HG03066 (cell line): ENCODE measurements at regions not wholly inside any gene's neighbourhood (a gene's known extent, or its start where the extent isn't known, plus 50 kb on each side); places are given as distances from the start of the nearest gene placed in this dataset.
"Not testable (repeated sequence)": the region's sequence is repeated elsewhere in the genome, so short reads cannot be mapped to it uniquely, and the experiment has no call there.

Experiments used
- ATAC-seq: cut with Tn5 transposase; IDR thresholded peaks from one replicate; pipeline ENCODE4 v1.9.1; 2021; ENCODE audit warnings: low read depth; ENCODE audit not compliant: unreplicated experiment

DNA sequence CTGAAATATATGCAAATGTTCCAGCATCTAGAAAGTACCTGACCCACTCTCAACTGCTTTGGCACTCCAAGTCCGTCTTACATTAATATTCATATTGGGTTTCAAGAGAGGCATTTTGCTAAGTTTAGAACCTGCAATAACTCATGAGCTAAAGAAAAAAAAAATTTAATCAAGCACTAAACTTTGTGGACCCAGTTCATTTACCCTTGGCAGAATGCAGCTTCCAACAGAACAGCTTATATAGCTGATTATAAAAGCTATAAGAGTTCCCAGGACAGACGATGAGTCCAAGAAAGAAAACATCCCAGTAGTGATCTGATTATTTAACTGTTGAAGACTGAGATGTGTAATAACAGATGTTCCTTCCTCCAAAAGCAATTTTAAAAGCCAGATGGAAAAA, 592.0 kb downstream of the KCNH5 start:
- ATAC-seq, result no peak

DNA sequence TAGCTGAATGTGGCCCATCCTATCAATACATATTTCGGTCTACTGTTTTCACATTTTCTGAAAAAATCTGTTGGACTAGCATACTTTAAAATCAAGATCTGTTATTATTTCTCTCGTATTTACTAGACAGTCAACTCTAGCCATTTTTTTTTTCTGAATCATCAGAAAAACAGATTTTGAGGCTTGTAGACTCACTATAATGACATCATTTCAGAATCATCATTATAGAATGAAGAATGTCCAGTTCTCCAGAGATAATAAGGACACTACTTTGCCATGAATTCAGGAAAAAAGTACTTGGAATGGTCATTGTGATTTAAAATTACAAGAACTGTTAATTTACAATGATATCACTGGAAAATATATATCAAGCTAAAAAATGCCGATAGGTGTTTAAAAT, 589.8 kb downstream of the KCNH5 start:
- no peak for ATAC-seq

DNA sequence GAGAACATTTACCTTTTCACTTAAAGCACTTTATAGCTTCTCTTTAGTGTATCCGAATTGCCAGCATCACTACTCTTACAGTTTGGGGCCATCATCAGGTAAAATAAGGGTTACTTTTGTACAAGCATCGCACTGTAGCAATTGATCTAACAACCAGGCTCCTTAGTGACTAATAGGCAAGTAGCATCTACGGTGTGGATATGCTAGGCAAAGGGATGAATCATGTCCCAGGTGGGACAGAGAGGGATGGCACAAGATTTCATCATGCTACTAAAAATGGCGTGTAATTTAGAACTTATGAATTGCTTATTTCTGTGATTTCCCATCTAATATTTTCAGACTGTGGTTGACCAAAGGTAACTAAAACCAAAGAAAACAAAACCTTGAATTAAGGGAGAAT, 582.3 kb downstream of the KCNH5 start:
- ATAC-seq, result no peak

DNA sequence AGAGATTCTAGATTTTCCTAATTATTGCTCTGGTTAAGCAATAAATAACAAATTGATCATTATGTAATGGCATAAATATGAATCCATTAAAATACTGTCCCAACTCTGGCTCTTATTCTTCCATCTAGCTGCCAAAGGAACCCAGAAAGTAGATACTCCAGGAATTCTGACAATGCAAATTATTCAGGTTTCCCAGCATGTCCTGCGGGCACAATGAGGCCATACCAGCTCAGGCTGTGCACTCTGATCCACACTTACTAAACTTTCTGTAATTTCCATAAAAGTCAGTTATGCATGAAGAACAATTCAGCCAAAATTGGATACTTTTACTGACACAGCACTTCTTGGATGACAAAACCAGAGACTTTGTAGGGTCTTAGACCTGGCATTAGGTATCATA, 576.3 kb downstream of the KCNH5 start:
- no peak for ATAC-seq

DNA sequence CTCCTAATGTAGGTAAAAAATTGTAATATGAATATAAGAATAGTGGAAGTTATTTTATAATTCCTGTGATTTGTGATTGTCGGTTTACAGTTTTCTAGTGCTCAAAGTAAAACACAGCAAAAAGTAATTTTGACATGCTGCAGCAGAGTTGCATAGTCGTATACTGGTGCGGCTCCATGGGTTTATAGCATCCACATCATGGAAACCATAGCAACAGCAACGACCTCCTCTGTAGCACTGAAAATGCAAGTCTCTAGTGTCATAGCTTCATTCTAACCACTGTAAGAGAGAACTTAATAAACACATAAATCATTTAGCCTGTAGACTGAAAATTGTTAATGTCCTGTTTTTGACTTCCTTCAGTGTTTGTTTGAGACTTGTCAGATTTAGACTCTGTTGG, 574.3 kb downstream of the KCNH5 start:
- no peak for ATAC-seq

DNA sequence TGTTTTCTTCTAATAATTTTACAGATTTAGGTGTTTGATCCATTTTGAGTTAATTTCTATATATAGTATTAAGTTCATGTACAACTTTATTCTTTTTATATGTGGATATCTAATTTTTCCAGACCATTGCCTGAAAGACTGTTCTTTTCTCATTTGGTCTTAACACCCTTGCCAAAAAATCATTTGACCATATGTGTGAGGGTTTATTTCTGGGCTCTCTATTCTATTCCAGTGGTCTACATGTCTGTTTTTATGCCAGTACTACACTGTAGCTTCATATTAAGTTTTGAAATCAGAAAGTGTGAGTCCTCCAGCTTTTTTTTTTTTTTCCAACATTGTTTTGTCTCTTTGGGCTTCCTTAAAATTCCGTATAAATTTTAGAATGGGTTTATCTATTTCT, 554.1 kb downstream of the KCNH5 start:
- ATAC-seq, result no peak

DNA sequence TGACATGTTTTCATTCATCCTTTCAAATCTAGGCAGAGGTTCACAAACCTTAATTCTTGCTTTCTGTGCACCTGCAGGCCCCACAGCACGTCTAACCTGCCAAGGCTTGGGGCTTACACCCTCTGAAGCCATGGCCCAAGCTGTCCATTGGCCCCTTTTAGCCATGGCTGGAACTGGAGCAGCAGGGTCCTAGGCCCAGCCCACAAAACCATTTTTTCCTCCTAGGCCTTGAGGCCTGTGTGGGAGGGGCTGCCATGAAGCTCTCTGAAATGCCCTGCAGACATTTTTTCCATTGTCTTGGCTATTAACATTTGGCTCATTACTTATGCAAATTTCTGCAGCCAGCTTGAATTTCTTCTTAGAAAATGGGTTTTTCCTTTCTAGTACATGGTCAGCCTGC, 547.5 kb downstream of the KCNH5 start:
- no peak for ATAC-seq

DNA sequence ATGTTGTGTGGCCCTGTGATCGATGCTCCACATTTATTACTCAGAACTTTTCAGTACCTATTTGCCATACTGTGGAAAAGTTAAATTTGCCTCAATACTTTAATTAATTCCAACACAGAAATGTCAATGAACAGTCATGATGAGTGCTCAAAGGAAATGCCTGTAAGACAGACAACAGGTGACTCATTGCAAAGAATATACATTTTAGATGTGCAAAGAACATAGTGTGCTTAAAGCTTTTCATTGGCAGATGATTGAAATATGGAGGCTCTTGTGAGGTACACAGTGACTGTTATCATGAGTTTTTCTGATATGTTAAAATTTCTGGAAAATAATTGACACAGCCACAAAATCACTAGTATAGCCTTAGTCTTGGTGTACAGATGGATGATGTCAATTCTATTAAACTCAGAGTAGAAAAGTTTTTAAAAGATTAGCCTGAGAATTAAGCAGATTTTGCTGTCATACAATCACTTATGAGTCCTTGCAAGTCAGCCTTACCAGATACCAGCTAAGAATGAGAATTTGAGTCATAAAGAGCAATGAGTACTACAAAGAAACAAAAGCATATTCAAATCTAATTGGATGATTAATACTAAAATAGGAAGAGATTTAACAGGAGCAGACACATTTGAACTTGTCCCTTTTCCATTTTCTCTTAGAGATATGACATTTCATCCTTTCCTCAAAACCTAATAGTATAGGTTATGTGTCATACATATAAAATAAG, 544.1 kb downstream of the KCNH5 start:
- ATAC-seq, result no peak

DNA sequence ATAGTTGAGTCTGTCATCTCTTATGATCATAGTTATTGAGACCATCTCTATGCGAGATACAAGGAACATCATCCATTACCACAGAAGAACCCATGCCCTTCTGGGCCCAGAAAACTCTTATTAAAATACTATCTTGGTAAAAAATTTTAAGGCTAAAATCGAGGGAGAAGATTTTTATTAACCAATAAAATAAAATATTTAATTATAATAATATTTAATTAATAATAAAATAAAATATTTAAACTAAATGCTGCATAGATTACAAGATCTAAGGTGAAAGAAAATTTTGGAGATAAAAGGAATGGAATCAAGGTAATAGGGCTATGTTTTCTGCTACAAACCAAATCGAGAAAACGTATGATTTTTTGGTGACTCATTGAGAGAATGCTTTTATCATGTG, 540.2 kb downstream of the KCNH5 start:
- ATAC-seq, result no peak

DNA sequence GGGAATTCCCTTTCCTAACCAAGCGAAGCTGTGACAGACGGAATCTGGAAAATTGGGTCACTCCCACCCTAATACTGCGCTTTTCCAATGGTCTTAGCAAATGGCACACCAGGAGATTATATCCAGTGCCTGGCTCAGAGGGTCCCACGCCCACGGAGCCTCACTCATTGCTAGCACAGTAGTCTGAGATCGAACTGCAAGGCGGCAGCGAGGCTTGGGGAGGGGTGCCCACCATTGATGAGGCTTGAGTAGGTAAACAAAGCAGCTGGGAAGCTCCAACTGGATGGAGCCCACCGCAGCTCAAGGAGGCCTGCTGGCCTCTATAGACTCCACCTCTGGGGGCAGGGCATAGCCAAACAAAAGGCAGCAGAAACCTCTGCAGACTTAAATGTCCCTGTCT, 523.9 kb downstream of the KCNH5 start:
- ATAC-seq, result not testable (repeated sequence)

DNA sequence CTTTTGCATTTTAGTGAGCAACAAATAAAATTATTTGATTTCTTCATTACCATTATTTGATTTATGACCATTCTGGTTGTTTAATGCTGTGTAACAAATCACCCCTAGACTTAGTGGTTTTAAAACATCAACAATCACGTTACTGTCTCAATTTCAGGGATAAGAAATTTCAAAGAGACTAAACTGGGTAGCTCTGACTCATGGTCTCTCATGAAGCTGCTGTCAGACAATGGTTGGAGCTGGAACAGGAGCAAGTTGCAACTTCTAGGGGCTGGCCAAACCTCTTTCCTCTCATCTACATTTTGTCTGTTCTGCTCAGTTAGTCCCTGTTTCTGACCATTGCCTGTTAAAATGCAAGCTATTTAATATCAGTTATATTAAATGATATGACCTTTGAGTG, 517.0 kb downstream of the KCNH5 start:
- ATAC-seq, result no peak

DNA sequence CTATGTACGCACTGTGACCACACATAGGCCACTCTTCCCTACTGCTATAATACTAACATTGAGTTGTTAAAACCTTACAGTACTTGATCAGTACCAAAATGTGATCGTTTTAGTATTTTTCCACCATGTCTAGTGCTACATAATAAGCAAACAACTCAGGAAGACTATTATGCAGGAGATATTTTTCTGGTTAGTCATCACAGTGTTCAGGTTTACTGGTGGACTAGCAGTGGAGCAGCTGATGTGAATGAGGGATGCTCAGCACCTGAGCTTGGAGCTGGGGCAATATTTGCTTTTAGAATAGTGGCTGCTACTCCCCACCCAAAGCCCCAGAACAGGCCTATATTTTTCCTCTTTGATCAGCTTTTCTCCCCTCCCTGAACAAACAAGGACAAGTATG, 513.1 kb downstream of the KCNH5 start:
- no peak for ATAC-seq

DNA sequence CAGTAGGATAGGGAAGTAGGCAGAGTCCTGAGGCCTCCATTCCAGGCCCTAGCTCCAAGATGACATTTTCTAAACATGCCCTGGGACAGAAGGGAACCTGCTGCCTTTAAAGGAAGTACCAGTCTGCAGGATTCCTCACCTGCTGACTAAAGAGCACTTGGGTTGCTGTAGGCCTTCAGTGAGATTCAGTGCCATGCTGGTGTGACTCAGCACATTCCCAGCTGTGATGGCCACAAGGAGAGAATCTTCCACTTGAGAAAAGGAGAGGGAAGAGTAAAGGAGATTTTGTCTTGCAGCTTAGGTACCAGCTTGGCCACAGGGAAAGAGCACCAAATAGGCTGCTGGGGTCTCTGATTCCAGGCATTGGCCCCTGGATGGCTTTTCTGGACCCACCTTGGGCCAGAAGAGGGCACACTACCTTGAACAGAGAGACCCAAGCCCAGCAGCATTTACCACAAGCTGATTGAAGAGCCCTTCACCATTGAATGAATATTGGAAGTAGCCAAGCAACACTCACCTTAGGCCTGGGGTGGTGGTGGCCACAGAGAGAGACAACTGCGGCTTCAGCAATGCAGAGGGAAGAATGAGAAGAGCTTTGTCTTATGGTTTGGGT, 498.3 kb downstream of the KCNH5 start:
- ATAC-seq, result no peak

DNA sequence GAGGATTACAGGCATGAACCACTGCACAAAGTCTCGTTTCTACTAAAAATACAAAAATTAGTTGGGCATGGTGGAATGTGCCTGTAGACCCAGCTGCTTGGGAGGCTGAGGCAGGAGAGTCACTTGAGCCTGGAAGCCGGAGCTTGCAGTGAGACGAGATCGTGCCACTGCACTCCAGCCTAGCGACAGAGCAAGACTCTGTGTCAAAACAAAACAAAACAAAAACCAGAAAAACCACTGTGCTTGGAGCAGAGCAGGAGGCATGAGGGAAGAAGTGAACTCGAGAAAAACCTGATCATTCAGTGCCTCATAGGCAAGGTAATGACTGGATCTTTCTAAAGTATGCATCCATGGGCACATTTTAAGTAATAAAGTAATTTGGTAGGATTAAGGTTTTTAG, 487.8 kb downstream of the KCNH5 start:
- no peak for ATAC-seq

DNA sequence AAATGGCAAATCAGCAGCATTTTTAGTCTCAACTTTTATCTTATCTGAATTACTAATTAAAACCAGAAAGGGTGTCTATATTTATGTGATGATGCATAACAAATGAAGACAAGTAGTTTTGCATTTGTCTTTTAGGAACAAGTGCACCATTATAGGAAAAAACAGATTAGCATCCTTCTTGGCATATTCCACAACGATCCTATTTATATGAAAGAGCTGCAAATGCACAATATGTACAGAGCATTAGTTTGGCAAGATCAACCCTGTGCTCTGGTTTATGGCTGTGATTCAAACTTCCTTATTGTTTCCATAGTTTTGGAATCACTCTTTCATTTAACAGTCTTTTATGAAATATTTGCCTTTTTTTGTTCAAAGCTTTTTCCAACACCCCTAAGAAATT, 486.8 kb downstream of the KCNH5 start:
- ATAC-seq, result no peak

DNA sequence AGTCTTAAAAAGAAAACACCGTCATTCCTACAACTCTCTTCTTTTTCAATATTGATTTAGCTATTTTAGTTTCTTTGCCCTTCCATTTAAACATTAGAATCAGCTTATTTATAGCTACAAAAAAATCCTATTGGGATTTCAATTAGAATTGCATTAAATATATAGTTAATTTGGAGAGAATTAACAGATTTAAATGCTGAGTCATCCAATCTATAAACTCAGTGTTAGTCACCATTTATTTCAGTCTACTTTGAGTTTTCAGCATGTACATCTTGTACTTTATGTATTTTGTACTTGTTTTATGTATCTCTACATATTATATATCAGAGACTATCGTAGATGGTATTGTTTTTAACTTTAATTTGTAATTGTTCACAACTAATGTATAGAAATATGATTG, 460.0 kb downstream of the KCNH5 start:
- ATAC-seq, result no peak

DNA sequence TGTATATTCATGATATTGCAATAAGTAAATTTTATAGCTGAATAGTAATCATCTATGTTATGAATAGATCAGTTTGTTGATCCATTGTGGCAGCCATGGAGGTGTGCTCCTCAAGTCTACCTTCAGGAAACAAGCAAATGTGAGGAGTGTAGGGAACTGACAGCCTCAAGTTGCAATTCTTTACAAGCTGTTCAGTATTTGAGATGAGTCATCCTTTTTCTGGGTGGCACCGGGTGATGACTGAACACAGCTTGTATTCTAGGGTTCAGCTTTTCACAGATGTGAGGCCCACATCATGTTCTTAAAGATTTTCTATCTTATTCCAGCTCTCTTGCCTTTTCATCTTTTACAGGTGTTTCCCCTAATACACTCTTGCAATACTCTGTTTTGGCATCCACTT, 452.4 kb downstream of the KCNH5 start:
- ATAC-seq, result no peak

DNA sequence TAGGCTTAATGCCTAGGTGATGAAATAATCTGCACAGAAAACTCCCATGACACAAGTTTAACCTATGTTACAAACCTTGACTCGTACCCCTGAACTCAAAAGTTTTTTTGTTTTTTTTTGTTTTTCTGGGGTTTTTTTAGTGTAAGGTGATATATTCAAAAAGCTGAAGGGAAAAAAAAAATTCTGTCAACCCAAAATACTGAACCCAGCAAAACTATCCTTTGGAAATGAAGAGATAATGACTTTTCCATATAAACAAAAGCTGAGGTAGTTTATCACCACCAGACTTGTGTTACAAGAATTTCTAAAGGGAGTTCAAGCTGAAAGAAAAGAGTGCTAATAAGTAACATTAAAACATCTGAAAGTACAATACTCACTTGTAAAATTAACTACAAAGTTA, 448.1 kb downstream of the KCNH5 start:
- no peak for ATAC-seq

DNA sequence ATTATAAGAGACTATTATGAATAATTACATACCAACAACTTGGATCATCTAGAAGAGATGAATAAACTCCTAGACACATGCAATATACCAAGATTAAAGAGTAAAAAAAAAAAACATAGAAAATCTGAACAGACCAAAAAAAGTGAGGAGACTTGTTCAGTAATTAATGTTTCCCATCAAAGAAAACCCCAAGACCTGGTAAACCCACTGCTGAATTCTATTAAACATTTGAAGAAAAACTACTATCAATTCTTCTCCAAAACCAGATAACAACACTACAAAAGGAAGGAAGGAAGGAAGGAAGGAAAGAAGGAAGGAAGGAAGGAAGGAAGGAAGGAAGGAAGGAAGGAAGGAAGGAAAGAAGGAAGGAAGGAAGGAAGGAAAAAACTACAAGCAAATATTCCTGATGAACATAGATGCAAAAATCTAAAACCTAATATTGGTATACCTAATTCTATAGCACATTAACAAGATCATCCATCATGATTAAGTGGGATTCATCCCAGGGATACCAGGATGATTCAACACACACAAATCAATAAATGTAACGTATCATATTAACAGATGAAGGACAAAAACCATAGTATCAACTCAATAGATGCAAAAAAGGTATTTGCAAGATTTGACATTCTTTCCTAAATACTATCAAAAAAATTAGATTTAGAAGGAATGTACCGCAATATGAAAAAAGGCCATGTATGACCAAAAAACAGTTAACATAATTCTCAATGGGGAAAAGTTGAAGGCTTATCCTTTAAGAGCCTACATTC, 445.5 kb downstream of the KCNH5 start:
- no peak for ATAC-seq

DNA sequence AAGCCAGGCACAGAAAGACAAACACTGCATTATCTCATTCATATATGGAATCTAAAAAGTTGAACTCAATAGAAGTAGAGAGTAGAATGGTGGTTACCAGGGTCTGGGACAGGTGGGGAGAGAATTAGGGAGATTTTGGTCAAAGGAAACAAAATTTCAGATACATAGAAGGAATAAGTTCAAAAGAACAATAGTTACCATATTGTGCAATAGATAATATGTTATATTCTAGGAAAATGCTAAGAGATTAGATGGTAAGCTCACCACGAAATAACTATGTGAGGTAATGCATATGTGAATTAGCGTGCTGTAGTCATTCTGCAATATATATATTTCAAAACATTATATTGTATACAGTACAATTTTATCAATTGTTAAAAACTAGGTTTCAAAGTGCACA, 442.5 kb downstream of the KCNH5 start:
- ATAC-seq, result no peak

DNA sequence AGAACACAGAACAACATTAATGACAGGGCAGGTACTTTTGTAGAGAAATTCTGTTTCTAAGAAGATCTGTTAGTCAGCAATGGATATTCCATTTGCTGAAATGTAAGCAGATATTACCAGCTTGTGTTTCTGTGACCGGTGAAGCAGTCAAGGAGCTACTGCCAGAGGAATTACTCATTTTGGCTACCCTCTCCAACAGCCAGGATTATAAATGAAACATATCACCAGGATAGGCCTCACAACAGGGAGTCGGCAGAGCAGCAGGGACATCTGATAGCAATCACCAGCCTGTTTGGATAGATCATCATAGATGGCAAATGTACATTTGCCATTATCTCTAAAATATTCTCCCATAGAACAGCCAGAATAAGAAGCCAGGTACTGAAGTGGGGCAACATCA, 440.7 kb downstream of the KCNH5 start:
- ATAC-seq, result no peak

DNA sequence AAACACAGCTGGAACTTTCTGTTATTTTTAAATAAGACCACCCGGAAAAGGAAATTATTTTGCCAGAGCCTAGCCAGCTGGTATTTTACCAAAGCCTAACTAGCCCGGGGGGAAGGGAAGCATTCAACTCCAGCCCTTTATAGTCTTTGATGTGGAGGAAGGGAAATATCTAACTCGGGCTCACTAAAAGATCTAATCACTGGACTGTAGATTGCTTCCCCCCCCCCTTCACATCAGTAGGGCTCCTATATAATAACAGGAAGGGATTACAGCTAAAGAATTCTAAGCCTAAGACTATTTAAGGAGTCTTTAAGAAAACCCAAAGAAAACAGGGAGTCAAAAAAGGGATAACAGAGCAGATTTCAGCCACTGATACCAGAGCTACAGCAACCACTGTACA, 431.1 kb downstream of the KCNH5 start:
- ATAC-seq, result no peak
